MM.1S (cell line): ENCODE measurements at regions not wholly inside any gene's neighbourhood (a gene's known extent, or its start where the extent isn't known, plus 50 kb on each side); places are given as distances from the start of the nearest gene placed in this dataset.

ENCODE experiments used
- EZH2 ChIP-seq: fragments of 300-600 bp; sonication (generic); optimal IDR thresholded peaks from 2 replicates; pipeline ENCODE3; 2017; ENCODE audit warnings: low read depth, mild to moderate bottlenecking, antibody characterized with exemption, low read length, mixed read lengths
- TF ChIP-seq, protein P1 (sequence below): fragments of 300-600 bp; sonication (generic); IDR thresholded peaks from 2 replicates; pipeline ENCODE4 v1.5.1; 2016; ENCODE audit warnings: antibody characterized with exemption, low read length, mixed read lengths

DNA sequence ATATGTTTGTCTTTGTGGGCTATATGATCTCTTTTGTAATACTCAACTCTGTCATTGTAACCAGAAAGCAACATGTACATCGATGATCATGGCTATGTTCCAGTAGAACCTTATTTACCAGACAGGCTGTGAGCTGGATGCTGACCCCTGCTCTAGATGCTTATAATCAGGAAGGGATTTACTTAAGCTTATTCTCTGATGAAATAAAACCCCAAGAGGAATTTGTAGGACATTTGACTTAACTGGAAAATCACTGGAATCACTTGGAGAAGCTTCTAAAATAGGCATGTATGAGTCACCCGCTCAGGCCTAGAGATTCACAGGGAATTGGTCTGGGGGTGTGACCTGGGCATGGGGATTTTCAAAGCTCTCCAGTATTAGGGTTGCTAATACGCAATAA, 285.8 kb upstream of the ZNF608 start:
- TF ChIP-seq, protein P1, sequence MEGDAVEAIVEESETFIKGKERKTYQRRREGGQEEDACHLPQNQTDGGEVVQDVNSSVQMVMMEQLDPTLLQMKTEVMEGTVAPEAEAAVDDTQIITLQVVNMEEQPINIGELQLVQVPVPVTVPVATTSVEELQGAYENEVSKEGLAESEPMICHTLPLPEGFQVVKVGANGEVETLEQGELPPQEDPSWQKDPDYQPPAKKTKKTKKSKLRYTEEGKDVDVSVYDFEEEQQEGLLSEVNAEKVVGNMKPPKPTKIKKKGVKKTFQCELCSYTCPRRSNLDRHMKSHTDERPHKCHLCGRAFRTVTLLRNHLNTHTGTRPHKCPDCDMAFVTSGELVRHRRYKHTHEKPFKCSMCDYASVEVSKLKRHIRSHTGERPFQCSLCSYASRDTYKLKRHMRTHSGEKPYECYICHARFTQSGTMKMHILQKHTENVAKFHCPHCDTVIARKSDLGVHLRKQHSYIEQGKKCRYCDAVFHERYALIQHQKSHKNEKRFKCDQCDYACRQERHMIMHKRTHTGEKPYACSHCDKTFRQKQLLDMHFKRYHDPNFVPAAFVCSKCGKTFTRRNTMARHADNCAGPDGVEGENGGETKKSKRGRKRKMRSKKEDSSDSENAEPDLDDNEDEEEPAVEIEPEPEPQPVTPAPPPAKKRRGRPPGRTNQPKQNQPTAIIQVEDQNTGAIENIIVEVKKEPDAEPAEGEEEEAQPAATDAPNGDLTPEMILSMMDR: no peak
- TF ChIP-seq EZH2: no peak
